H1 (cell line): ENCODE measurements at regions not wholly inside any gene's neighbourhood (a gene's known extent, or its start where the extent isn't known, plus 50 kb on each side); places are given as distances from the start of the nearest gene placed in this dataset.

Experiments
- CTCF ChIA-PET: fragments of 300-600 bp; sonication (Branson Sonifier 250); formaldehyde crosslinking; loops from one replicate; lab custom pipeline; 2021; ENCODE audit not compliant: partially characterized antibody; lab: Charles Lee
- POLR2A ChIA-PET: fragments of 300-600 bp; sonication (Branson Sonifier 250); formaldehyde crosslinking; loops from one replicate; lab custom pipeline; 2021; ENCODE audit warnings: inconsistent platforms; ENCODE audit not compliant: partially characterized antibody; lab: Charles Lee
- DNase-seq, 2 experiments: peaks; one replicate each; pipeline versions ENCODE4 v3.0.0 to v3.0.0-alpha.2; 2010 to 2022; ENCODE audit warnings: low spot score in 2 of 2, low read depth in 1 of 2, mixed read lengths in 1 of 2
- FAIRE-seq: peaks from 2 replicates; lab custom pipeline; 2011; peaks lifted over from hg19 to GRCh38; lab: Jason Lieb, UNC
- H2AFZ ChIP-seq: 2 replicates; pipeline ENCODE4 v1.8.1; 2012; ENCODE audit warnings: low read length, inconsistent platforms
- H2AK5ac ChIP-seq: 2 replicates; pipeline ENCODE4 v1.6.1; 2013; ENCODE audit warnings: low read depth, low read length
- H2BK120ac ChIP-seq: replicated peaks from 2 replicates; pipeline ENCODE3; 2013; ENCODE audit warnings: low read depth, low read length, inconsistent platforms
- H2BK12ac ChIP-seq: 2 replicates; pipeline ENCODE4 v1.6.1; 2013; ENCODE audit warnings: low read depth, low read length
- H2BK15ac ChIP-seq: 2 replicates; pipeline ENCODE4 v1.6.1; 2013; ENCODE audit warnings: low read length
- H2BK20ac ChIP-seq: 2 replicates; pipeline ENCODE4 v1.6.1; 2013; ENCODE audit warnings: low read length
- H2BK5ac ChIP-seq: 2 replicates; pipeline ENCODE4 v1.6.1; 2013; ENCODE audit warnings: low read depth, low read length
- H3K14ac ChIP-seq: 2 replicates; pipeline ENCODE4 v1.6.1; 2013; ENCODE audit warnings: inconsistent platforms; ENCODE audit not compliant: insufficient read length
- H3K18ac ChIP-seq: 2 replicates; pipeline ENCODE4 v1.6.1; 2013; ENCODE audit warnings: low read length; ENCODE audit errors: extremely low read depth
- H3K23ac ChIP-seq: 2 replicates; pipeline ENCODE4 v1.6.1; 2013; ENCODE audit warnings: inconsistent platforms; ENCODE audit not compliant: insufficient read length
- H3K23me2 ChIP-seq: 2 replicates; pipeline ENCODE4 v1.6.1; 2013; ENCODE audit warnings: low read depth, low read length
- H3K27ac ChIP-seq: 2 replicates; pipeline ENCODE4 v1.6.1; 2011; ENCODE audit warnings: low read depth, low read length, inconsistent platforms
- H3K27me3 ChIP-seq, 4 experiments: replicated peaks in 1 of 4; 1 replicate in 1 of 4; 2 replicates in 3 of 4; pipeline versions ENCODE4 v1.6.1 to v1.8.1; 2011 to 2013; ENCODE audit warnings: low read length in 3 of 4, mild to moderate bottlenecking in 3 of 4, inconsistent platforms in 2 of 4, mixed read lengths in 2 of 4, moderate library complexity in 1 of 4; ENCODE audit not compliant: control insufficient read depth in 3 of 4, insufficient read depth in 3 of 4; ENCODE audit errors: extremely low read depth in 1 of 4
- H3K36me3 ChIP-seq, 4 experiments: 2 replicates each; pipeline versions ENCODE4 v1.6.1 to v1.8.1; 2011 to 2013; ENCODE audit warnings: mild to moderate bottlenecking in 4 of 4, low read length in 3 of 4, moderate library complexity in 2 of 4, control low read depth in 1 of 4, inconsistent platforms in 1 of 4; ENCODE audit not compliant: insufficient read depth in 4 of 4, control insufficient read depth in 2 of 4
- H3K4ac ChIP-seq: replicated peaks from 2 replicates; pipeline ENCODE3; 2013; ENCODE audit warnings: low read length, low read depth, mixed read lengths, inconsistent platforms; ENCODE audit not compliant: insufficient read length
- H3K4me1 ChIP-seq, 4 experiments: replicated peaks in 1 of 4; 1 replicate in 1 of 4; 2 replicates in 3 of 4; pipeline versions ENCODE4 v1.6.1 to v1.8.1; 2011 to 2013; ENCODE audit warnings: low read length in 3 of 4, inconsistent platforms in 2 of 4, mixed read lengths in 1 of 4; ENCODE audit not compliant: insufficient read depth in 4 of 4, control insufficient read depth in 3 of 4
- H3K4me2 ChIP-seq, 2 experiments: 2 replicates each; pipeline versions ENCODE4 v1.6.1 to v1.8.1; 2011 to 2013; ENCODE audit warnings: low read depth in 2 of 2, low read length in 2 of 2, control low read depth in 1 of 2, inconsistent platforms in 1 of 2, mild to moderate bottlenecking in 1 of 2; ENCODE audit not compliant: insufficient read depth in 1 of 2
- H3K4me3 ChIP-seq, 4 experiments: fragments of 200-600, 300-600 bp in 1 of 4; sonication (generic), shearing (Covaris generic), sonication (Bioruptor Twin) in 1 of 4; 2 replicates each; pipeline versions ENCODE4 v1.5.1 to v1.8.1; 2011 to 2016; ENCODE audit warnings: low read length in 4 of 4, low read depth in 3 of 4, control low read depth in 2 of 4, inconsistent platforms in 2 of 4, mild to moderate bottlenecking in 2 of 4, mixed read lengths in 1 of 4, moderate library complexity in 1 of 4; ENCODE audit not compliant: insufficient read depth in 2 of 4; ENCODE audit errors: extremely low read depth in 1 of 4
- H3K56ac ChIP-seq: replicated peaks from 2 replicates; pipeline ENCODE3; 2013; ENCODE audit warnings: low read depth, mild to moderate bottlenecking, mixed read lengths, low read length, inconsistent platforms; ENCODE audit not compliant: insufficient read length
- H3K79me1 ChIP-seq: 2 replicates; pipeline ENCODE4 v1.6.1; 2013; ENCODE audit warnings: low read depth, low read length, control low read depth
- H3K79me2 ChIP-seq, 2 experiments: 2 replicates each; pipeline versions ENCODE4 v1.6.1 to v1.8.1; 2012 to 2013; ENCODE audit warnings: low read length in 2 of 2, mild to moderate bottlenecking in 2 of 2, inconsistent platforms in 1 of 2; ENCODE audit not compliant: insufficient read depth in 2 of 2, control insufficient read depth in 1 of 2
- H3K9ac ChIP-seq, 4 experiments: replicated peaks in 1 of 4; 1 replicate in 1 of 4; 2 replicates in 3 of 4; pipeline versions ENCODE4 v1.6.1 to v1.8.1; 2011 to 2013; ENCODE audit warnings: low read depth in 3 of 4, low read length in 3 of 4, control low read depth in 2 of 4, mild to moderate bottlenecking in 2 of 4, moderate library complexity in 2 of 4, inconsistent platforms in 1 of 4; ENCODE audit errors: extremely low read depth in 1 of 4
- H3K9me3 ChIP-seq, 2 experiments: 2 replicates each; pipeline versions ENCODE4 v1.6.1 to v1.8.1; 2012 to 2013; ENCODE audit warnings: mild to moderate bottlenecking in 2 of 2, moderate library complexity in 2 of 2, control low read depth in 1 of 2, inconsistent platforms in 1 of 2, low read depth in 1 of 2, low read length in 1 of 2, mixed read lengths in 1 of 2; ENCODE audit not compliant: insufficient read depth in 2 of 2
- H4K20me1 ChIP-seq, 2 experiments: replicated peaks in 1 of 2; 2 replicates each; pipeline versions ENCODE3 to v1.8.1; 2011 to 2013; ENCODE audit warnings: inconsistent platforms in 2 of 2, low read length in 2 of 2, mild to moderate bottlenecking in 1 of 2; ENCODE audit not compliant: insufficient read depth in 2 of 2, control insufficient read depth in 1 of 2
- H4K5ac ChIP-seq: 2 replicates; pipeline ENCODE4 v1.6.1; 2013; ENCODE audit warnings: low read length, low read depth, mixed read lengths, inconsistent platforms; ENCODE audit not compliant: insufficient read length
- H4K8ac ChIP-seq: 2 replicates; pipeline ENCODE4 v1.8.0; 2013; ENCODE audit warnings: mild to moderate bottlenecking, moderate library complexity, low read length, inconsistent platforms; ENCODE audit not compliant: insufficient read depth; ENCODE audit errors: extremely low read depth
- H4K91ac ChIP-seq: replicated peaks from 2 replicates; pipeline ENCODE3; 2013; ENCODE audit warnings: low read length, mixed read lengths, inconsistent platforms; ENCODE audit not compliant: insufficient read length
- BACH1 ChIP-seq: IDR thresholded peaks from 2 replicates; pipeline ENCODE4 v1.6.1; 2012; ENCODE audit warnings: low read length, improper control_type of control experiment
- BCL11A ChIP-seq, 2 experiments: IDR thresholded peaks; one replicate each; pipeline ENCODE4 v1.6.1; 2011; ENCODE audit warnings: low read depth in 2 of 2, low read length in 2 of 2, mild to moderate bottlenecking in 2 of 2
- SIX5 ChIP-seq: IDR thresholded peaks from 2 replicates; pipeline ENCODE4 v1.6.1; 2011; ENCODE audit warnings: mild to moderate bottlenecking, low read depth, low read length
- SP2 ChIP-seq: IDR thresholded peaks from 2 replicates; pipeline ENCODE4 v1.6.1; 2012; ENCODE audit warnings: mild to moderate bottlenecking, low read length, inconsistent platforms
- SP4 ChIP-seq: IDR thresholded peaks from 2 replicates; pipeline ENCODE4 v1.6.1; 2012; ENCODE audit warnings: low read length, inconsistent platforms
- TAF1 ChIP-seq: IDR thresholded peaks from 2 replicates; pipeline ENCODE4 v1.6.1; 2011; ENCODE audit warnings: mild to moderate bottlenecking, low read depth, low read length
- TBP ChIP-seq: IDR thresholded peaks from 2 replicates; pipeline ENCODE4 v1.6.1; 2011; ENCODE audit warnings: low read depth, low read length, improper control_type of control experiment
- WGBS, 2 experiments: shearing (Covaris generic) in 1 of 2; methylation state at CpG; one replicate each; pipeline versions ENCODE4 v1.1.6 to v1.1.7; 2013 to 2015; ENCODE audit warnings: low lambda C conversion rate in 2 of 2, mixed read lengths in 2 of 2, inconsistent platforms in 1 of 2, low coverage in 1 of 2, missing lambda C conversion rate in 1 of 2; ENCODE audit not compliant: insufficient replicate concordance in 2 of 2, insufficient coverage in 1 of 2, insufficient read length in 1 of 2; ENCODE audit errors: extremely low coverage in 1 of 2, missing lambda C conversion rate in 1 of 2; 5-methylcytosine and 5-hydroxymethylcytosine counted together

- ChIA-PET POLR2A (no interaction called here), CTCF (interaction anchor here (1.2 to 9.9 kb wide), 5 partner anchors 9 to 170 kb away, joined by 4 to 79 read pairs (median 5); no protein-coding TSS in a partner anchor)
- H3K14ac ChIP-seq: no peak overlapping the region
- H3K18ac ChIP-seq: no peak overlapping the region
- FAIRE-seq (no peak), DNase-seq (no peak)
- H2AK5ac ChIP-seq: no peak overlapping the region
- H3K36me3 ChIP-seq: no peaks in the 10 kb centered on the region
- H4K20me1 ChIP-seq: no peaks in the 10 kb centered on the region
- no peaks in the 10 kb centered on the region for H3K23me2 ChIP-seq
- H4K91ac ChIP-seq: no peak overlapping the region
- H2BK5ac ChIP-seq: no peak overlapping the region
- no peak overlapping the region for H3K4me2 ChIP-seq
- no peaks in the 10 kb centered on the region; a peak in 1 of 7 replicates for H3K4me1 ChIP-seq
- H2BK20ac ChIP-seq: no peak overlapping the region
- no peak overlapping the region for H3K27ac ChIP-seq
- H2BK120ac ChIP-seq: no peak overlapping the region
- 87% methylated on average over 4 of the region's 4 CpGs; no CpG with 5 or more reads in 1 of the 2 experiments for WGBS, 2 experiments
- no peaks in the 10 kb centered on the region for H3K79me1 ChIP-seq
- no peak overlapping the region for H4K5ac ChIP-seq
- no peaks in the 10 kb centered on the region for H3K79me2 ChIP-seq
- H4K8ac ChIP-seq: no peak overlapping the region
- no peaks in the 10 kb centered on the region for H3K27me3 ChIP-seq
- H3K9me3 ChIP-seq: no peaks in the 10 kb centered on the region
- no peak overlapping the region for H2BK15ac ChIP-seq
- H3K56ac ChIP-seq: no peak overlapping the region
- H3K9ac ChIP-seq: no peak overlapping the region
- H3K4me3 ChIP-seq: no peak overlapping the region
- H3K4ac ChIP-seq: no peak overlapping the region
- H3K23ac ChIP-seq: no peak overlapping the region
- H2AFZ ChIP-seq: no peak overlapping the region
- H2BK12ac ChIP-seq: no peak overlapping the region
- TF ChIP-seq BACH1 (no peak), BCL11A (IDR thresholded peaks at IDR 0.05; ENCODE audit: low read depth in 2 of 2, low read length in 2 of 2) (no peak), TBP (no peak), SP4 (no peak), SIX5 (no peak), SP2 (no peak), TAF1 (no peak)
Observed at GRCh38 chr1:209343511-209343910, 240.0 kb upstream of the CAMK1G start.
